HCT116 (cell line): ENCODE measurements at regions not wholly inside any gene's neighbourhood (a gene's known extent, or its start where the extent isn't known, plus 50 kb on each side); places are given as distances from the start of the nearest gene placed in this dataset.

Source experiments
- ATAC-seq: fragments of 200-7000 bp; cut with Tn5 transposase; 2 replicates; pipeline ENCODE4 v1.9.1; 2020; ENCODE audit warnings: mild to moderate bottlenecking, moderate library complexity
- BruUV-seq: library from RNA; stranded (reverse); fragments of 400-500 nt; replicated peaks from 2 replicates; lab custom pipeline; 2021; lab: Mats Ljungman, UMichigan
- CTCF ChIA-PET: fragments of 300-600 bp; sonication (Branson Sonifier 250); formaldehyde crosslinking; loops from one replicate; lab custom pipeline; 2021; ENCODE audit warnings: antibody characterized with exemption; lab: Charles Lee
- POLR2A ChIA-PET: fragments of 300-600, 350-600 bp; sonication (Branson Sonifier 250); formaldehyde crosslinking; loops from one replicate; lab custom pipeline; 2021; ENCODE audit warnings: antibody characterized with exemption; lab: Charles Lee
- RAD21 ChIA-PET, 2 experiments: fragments of 300-600 bp; sonication (Branson Sonifier 250); formaldehyde crosslinking; loops; one replicate each; lab custom pipeline; 2023; ENCODE audit warnings: low total read pairs in 2 of 2; ENCODE audit not compliant: uncharacterized antibody in 2 of 2, unreplicated experiment in 2 of 2, low non-redundant PET in 1 of 2; lab: Charles Lee
- DNase-seq: peaks from one replicate; pipeline ENCODE4 v3.0.0-alpha.2; 2010; ENCODE audit warnings: low read depth, low spot score
- H2AFZ ChIP-seq: fragments of 200-600 bp; shearing (Covaris generic), sonication (generic); 2 replicates; pipeline ENCODE4 v1.6.1; 2017; ENCODE audit warnings: low read depth, mixed run types, mixed read lengths, antibody characterized with exemption, low read length; ENCODE audit not compliant: poor library complexity, severe bottlenecking
- H3K27ac ChIP-seq: 2 replicates; pipeline ENCODE4 v1.5.1; 2012; ENCODE audit warnings: low read depth, low read length
- H3K27me3 ChIP-seq: fragments of 200-600 bp; sonication (generic); 2 replicates; pipeline ENCODE4 v1.6.1; 2016; ENCODE audit warnings: mixed run types, low read length, mixed read lengths; ENCODE audit not compliant: insufficient read depth
- H3K36me3 ChIP-seq, 2 experiments: fragments of 200-500 bp in 1 of 2; fragments of 200-600 bp in 1 of 2; sonication (Bioruptor generic) in 1 of 2; sonication (generic) in 1 of 2; 2 replicates each; pipeline versions ENCODE4 v1.5.1 to v1.6.1; 2014 to 2016; ENCODE audit warnings: low read length in 2 of 2, inconsistent platforms in 1 of 2, mixed read lengths in 1 of 2, mixed run types in 1 of 2; ENCODE audit not compliant: insufficient read depth in 2 of 2, control insufficient read depth in 1 of 2
- H3K4me1 ChIP-seq, 2 experiments: fragments of 200-600 bp in 1 of 2; sonication (generic) in 1 of 2; 2 replicates each; pipeline versions ENCODE4 v1.5.1 to v1.6.1; 2012 to 2017; ENCODE audit warnings: low read length in 2 of 2, inconsistent platforms in 1 of 2, mild to moderate bottlenecking in 1 of 2, mixed read lengths in 1 of 2, mixed run types in 1 of 2, moderate library complexity in 1 of 2; ENCODE audit not compliant: insufficient read depth in 2 of 2, control insufficient read depth in 1 of 2
- H3K4me2 ChIP-seq: fragments of 200-600 bp; sonication (generic); 2 replicates; pipeline ENCODE4 v1.6.1; 2017; ENCODE audit warnings: mixed run types, low read length, mixed read lengths
- H3K4me3 ChIP-seq, 2 experiments: fragments of 200-600 bp in 1 of 2; sonication (generic) in 1 of 2; replicated peaks in 1 of 2; 2 replicates each; pipeline ENCODE4 v1.5.1; 2011 to 2016; ENCODE audit warnings: low read length in 2 of 2, control low read depth in 1 of 2, low read depth in 1 of 2, mild to moderate bottlenecking in 1 of 2, mixed read lengths in 1 of 2, mixed run types in 1 of 2
- H3K79me2 ChIP-seq: fragments of 200-600 bp; sonication (generic); 2 replicates; pipeline ENCODE4 v1.6.1; 2017; ENCODE audit warnings: mild to moderate bottlenecking, mixed run types, low read length, moderate library complexity, mixed read lengths; ENCODE audit not compliant: insufficient read depth
- H3K9ac ChIP-seq: fragments of 200-600 bp; sonication (generic); 2 replicates; pipeline ENCODE4 v1.6.1; 2016; ENCODE audit warnings: low read length, mixed read lengths
- H3K9me2 ChIP-seq: fragments of 200-600 bp; sonication (generic), shearing (Covaris generic); 2 replicates; pipeline ENCODE4 v1.6.1; 2017; ENCODE audit warnings: mixed run types, mild to moderate bottlenecking, moderate library complexity; ENCODE audit not compliant: insufficient read depth
- H3K9me3 ChIP-seq, 2 experiments: fragments of 200-500 bp in 1 of 2; fragments of 200-600 bp in 1 of 2; sonication (Bioruptor generic) in 1 of 2; sonication (generic) in 1 of 2; 2 replicates each; pipeline ENCODE4 v1.6.1; 2014 to 2017; ENCODE audit warnings: low read length in 2 of 2, mixed read lengths in 2 of 2, inconsistent platforms in 1 of 2, low read depth in 1 of 2, mild to moderate bottlenecking in 1 of 2, mixed run types in 1 of 2, moderate library complexity in 1 of 2; ENCODE audit not compliant: control insufficient read depth in 1 of 2, insufficient read depth in 1 of 2
- H4K20me1 ChIP-seq: fragments of 200-600 bp; sonication (generic), shearing (Covaris generic); 2 replicates; pipeline ENCODE4 v1.6.1; 2017; ENCODE audit warnings: mixed run types, mild to moderate bottlenecking, moderate library complexity; ENCODE audit not compliant: insufficient read depth
- ATF3 ChIP-seq: IDR thresholded peaks from 2 replicates; pipeline ENCODE4 v1.6.1; 2012
- EGR1 ChIP-seq: IDR thresholded peaks from 2 replicates; pipeline ENCODE4 v1.6.1; 2012; ENCODE audit warnings: low read depth
- EZH2 ChIP-seq: fragments of 200-600 bp; sonication (generic); IDR thresholded peaks from 2 replicates; pipeline ENCODE4 v1.6.1; 2017; ENCODE audit warnings: antibody characterized with exemption, mixed run types
- EZH2phosphoT487 ChIP-seq: fragments of 200-600 bp; IDR thresholded peaks from 2 replicates; pipeline ENCODE4 v1.6.1; 2018; ENCODE audit warnings: antibody characterized with exemption, borderline replicate concordance
- FOSL1 ChIP-seq: IDR thresholded peaks from 2 replicates; pipeline ENCODE4 v1.6.1; 2012; ENCODE audit warnings: low read depth
- JUND ChIP-seq: IDR thresholded peaks from 2 replicates; pipeline ENCODE4 v1.6.1; 2012
- TCF7L2 ChIP-seq: IDR thresholded peaks from 2 replicates; pipeline ENCODE4 v1.7.0; 2011; ENCODE audit warnings: borderline replicate concordance, inconsistent platforms; ENCODE audit not compliant: insufficient read depth, insufficient read length; ENCODE audit errors: extremely low read depth
- ZBTB33 ChIP-seq: IDR thresholded peaks from 2 replicates; pipeline ENCODE4 v1.6.1; 2011; ENCODE audit warnings: mild to moderate bottlenecking, low read length, moderate library complexity; ENCODE audit not compliant: insufficient replicate concordance; ENCODE audit errors: extremely low read depth
- ZNF274 ChIP-seq: fragments of 200-500 bp; sonication (Bioruptor generic); IDR thresholded peaks from 2 replicates; pipeline ENCODE4 v1.6.1; 2014; ENCODE audit warnings: mild to moderate bottlenecking, low read depth, low read length, inconsistent platforms
- intact Hi-C: fragments of 100-400 bp; cut with micrococcal nuclease; formaldehyde crosslinking; loops from 2 replicates; pipeline ENCODE4 v1.10.0; 2022

- Histone ChIP-seq H4K20me1 (no peaks in the 10 kb centered on the region), H3K27me3 (no peaks in the 10 kb centered on the region), H3K27ac (no peak overlapping the region), H3K79me2 (no peaks in the 10 kb centered on the region), H3K4me3 (no peak overlapping the region), H3K9ac (no peak overlapping the region), H3K9me3 (no peaks in the 10 kb centered on the region), H3K9me2 (no peaks in the 10 kb centered on the region), H3K36me3 (no peaks in the 10 kb centered on the region), H3K4me2 (no peak overlapping the region), H3K4me1 (no peaks in the 10 kb centered on the region), H2AFZ (no peak overlapping the region)
- no peak for ATAC-seq
- ChIA-PET POLR2A (no interaction called here), RAD21 (no interaction called here), CTCF (no interaction called here)
- TF ChIP-seq TCF7L2, result no peak
- no peak for TF ChIP-seq EGR1
- no peak for TF ChIP-seq ATF3
- TF ChIP-seq JUND, result no peak
- no peak for TF ChIP-seq FOSL1
- TF ChIP-seq ZNF274, result no peak
- TF ChIP-seq EZH2phosphoT487, result no peak
- no peak for TF ChIP-seq EZH2
- no peak for TF ChIP-seq ZBTB33
- DNase-seq, result no peak
- intact Hi-C loops, result no loop called here
- BruUV-seq, result no TSS peak
These were observed 96.4 kb upstream of the STARD13 start for GRCh38 chr13:33381906-33382305.
